ENCODE measurements at regions not wholly inside any gene's neighbourhood (a gene's known extent, or its start where the extent isn't known, plus 50 kb on each side); places are given as distances from the start of the nearest gene placed in this dataset.
"Not testable (repeated sequence)": the region's sequence is repeated elsewhere in the genome, so short reads cannot be mapped to it uniquely, and the experiment has no call there.

DNA sequence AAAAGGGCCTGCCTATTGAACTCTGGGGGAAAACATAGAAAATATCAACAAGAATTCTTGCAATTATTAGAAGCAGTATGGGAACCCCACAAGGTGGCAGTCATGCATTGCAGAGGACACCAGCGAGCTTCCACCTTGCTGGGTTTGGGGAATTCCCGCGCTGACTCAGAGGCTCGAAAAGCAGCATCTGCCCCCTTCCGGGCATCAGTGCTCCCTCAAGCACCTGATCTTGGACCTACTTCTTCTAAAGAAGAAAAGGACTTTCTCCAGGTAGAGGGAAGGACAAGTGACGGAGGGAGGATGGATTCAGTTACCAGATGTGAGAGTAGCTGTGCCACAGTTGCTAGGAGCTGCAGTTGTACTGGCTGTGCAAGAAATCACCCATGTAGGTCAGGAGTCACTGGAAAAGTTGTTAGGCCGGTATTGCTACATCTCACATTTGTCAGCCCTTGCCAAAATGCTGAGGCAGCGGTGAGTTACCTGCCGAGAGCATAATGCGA is 415.7 kb downstream of the DIRAS2 start:
- H3K27ac ChIP-seq (ENCODE audit: low read depth, low read length); H3K4me3 ChIP-seq (ENCODE audit: low read length in 3 of 3); H3K9ac ChIP-seq (ENCODE audit: low read depth in 1 of 3, low read length in 3 of 3); H3K9me3 ChIP-seq (ENCODE audit: control insufficient read depth in 3 of 3, low read length in 3 of 3); H3K4me1 ChIP-seq (ENCODE audit: control insufficient read depth in 3 of 3, insufficient read depth in 3 of 3, low read length in 3 of 3); H3K27me3 ChIP-seq (ENCODE audit: control insufficient read depth in 3 of 3, insufficient read depth in 3 of 3, low read length in 3 of 3); H3K36me3 ChIP-seq (ENCODE audit: control insufficient read depth in 3 of 3, insufficient read depth in 3 of 3, low read length in 3 of 3): not testable (repeated sequence)

DNA sequence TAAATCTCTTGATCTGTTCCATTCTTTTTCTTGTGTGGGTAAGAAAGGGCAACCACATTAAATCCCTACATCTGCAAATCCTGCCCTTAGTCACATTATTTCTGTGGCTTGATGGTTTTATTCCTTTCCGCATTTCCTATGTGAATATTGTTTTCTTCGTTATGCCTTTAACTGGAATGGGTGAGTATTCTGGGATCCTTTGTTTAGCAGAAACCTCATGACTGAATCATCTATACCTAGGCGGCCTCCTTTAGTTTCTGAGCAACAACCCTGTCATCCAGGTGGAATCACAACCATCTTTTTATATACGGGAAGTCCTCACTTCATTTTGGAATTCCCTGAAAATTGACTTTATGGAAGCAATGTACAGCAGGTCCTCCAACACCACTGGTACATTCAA is 409.5 kb downstream of the DIRAS2 start:
- not testable (repeated sequence) for H3K9me3 ChIP-seq (ENCODE audit: control insufficient read depth in 3 of 3, low read length in 3 of 3); H3K4me3 ChIP-seq (ENCODE audit: low read length in 3 of 3); H3K36me3 ChIP-seq (ENCODE audit: control insufficient read depth in 3 of 3, insufficient read depth in 3 of 3, low read length in 3 of 3)

DNA sequence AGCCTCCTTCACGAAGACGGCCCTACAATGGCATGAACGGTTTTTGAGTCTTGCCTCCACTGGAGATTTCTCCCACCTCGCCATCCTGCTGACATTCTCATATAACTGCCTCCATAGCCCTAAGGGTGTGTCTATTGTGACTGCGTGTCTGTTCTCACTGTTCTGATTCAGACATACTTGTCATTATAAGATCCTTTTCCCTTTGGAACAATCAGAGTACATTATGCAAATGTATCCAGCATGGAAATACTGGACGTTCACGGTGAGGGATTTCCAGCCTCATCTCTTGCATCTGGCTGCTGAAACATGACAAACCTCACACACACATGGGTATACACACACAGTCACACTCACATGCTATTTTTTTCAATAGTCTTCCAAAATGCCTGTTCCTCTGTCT is 402.1 kb downstream of the DIRAS2 start:
- Histone ChIP-seq H3K9me3 (ENCODE audit: control insufficient read depth in 3 of 3, low read length in 3 of 3) (no peaks in the 10 kb centered on the region), H3K27ac (ENCODE audit: low read depth, low read length) (no peak overlapping the region), H3K4me3 (ENCODE audit: low read length in 3 of 3) (no peak overlapping the region), H3K27me3 (ENCODE audit: control insufficient read depth in 3 of 3, insufficient read depth in 3 of 3, low read length in 3 of 3) (no peaks in the 10 kb centered on the region), H3K4me1 (ENCODE audit: control insufficient read depth in 3 of 3, insufficient read depth in 3 of 3, low read length in 3 of 3) (no peaks in the 10 kb centered on the region), H3K36me3 (ENCODE audit: control insufficient read depth in 3 of 3, insufficient read depth in 3 of 3, low read length in 3 of 3) (no peaks in the 10 kb centered on the region), H3K9ac (ENCODE audit: low read depth in 1 of 3, low read length in 3 of 3) (no peak overlapping the region)

More for the DNA sequence above, 409.5 kb downstream of the DIRAS2 start:
- not testable (repeated sequence) for H3K4me1 ChIP-seq (ENCODE audit: control insufficient read depth in 3 of 3, insufficient read depth in 3 of 3, low read length in 3 of 3); H3K27me3 ChIP-seq (ENCODE audit: control insufficient read depth in 3 of 3, insufficient read depth in 3 of 3, low read length in 3 of 3); H3K9ac ChIP-seq (ENCODE audit: low read depth in 1 of 3, low read length in 3 of 3); H3K27ac ChIP-seq (ENCODE audit: low read depth, low read length)

DNA sequence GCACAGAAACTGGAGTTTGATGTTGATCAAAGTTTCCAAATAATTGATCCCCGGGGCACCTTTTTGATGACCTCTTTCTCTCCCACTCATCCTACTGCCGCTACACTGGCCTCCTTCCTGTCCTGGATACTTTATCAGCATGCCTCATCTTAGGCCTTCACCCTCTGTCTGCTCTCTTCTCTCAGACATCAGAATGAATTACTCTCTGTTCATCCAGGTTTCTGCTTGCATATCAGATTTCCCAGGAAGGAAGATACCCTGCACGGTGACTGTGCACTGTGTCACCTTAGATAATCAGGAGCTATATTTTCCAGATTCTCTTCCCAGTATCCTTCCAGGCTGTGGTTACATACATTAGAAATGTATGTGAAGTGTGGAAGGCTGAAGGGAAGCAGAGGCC is 397.0 kb downstream of the DIRAS2 start:
- H3K9me3 ChIP-seq (ENCODE audit: control insufficient read depth in 3 of 3, low read length in 3 of 3), result no peaks in the 10 kb centered on the region
- H3K4me1 ChIP-seq (ENCODE audit: control insufficient read depth in 3 of 3, insufficient read depth in 3 of 3, low read length in 3 of 3), result no peaks in the 10 kb centered on the region
- H3K36me3 ChIP-seq (ENCODE audit: control insufficient read depth in 3 of 3, insufficient read depth in 3 of 3, low read length in 3 of 3), result no peaks in the 10 kb centered on the region
- no peak overlapping the region for H3K27ac ChIP-seq (ENCODE audit: low read depth, low read length)
- H3K9ac ChIP-seq (ENCODE audit: low read depth in 1 of 3, low read length in 3 of 3), result no peak overlapping the region
- H3K4me3 ChIP-seq (ENCODE audit: low read length in 3 of 3), result no peak overlapping the region
- H3K27me3 ChIP-seq (ENCODE audit: control insufficient read depth in 3 of 3, insufficient read depth in 3 of 3, low read length in 3 of 3), result no peaks in the 10 kb centered on the region

DNA sequence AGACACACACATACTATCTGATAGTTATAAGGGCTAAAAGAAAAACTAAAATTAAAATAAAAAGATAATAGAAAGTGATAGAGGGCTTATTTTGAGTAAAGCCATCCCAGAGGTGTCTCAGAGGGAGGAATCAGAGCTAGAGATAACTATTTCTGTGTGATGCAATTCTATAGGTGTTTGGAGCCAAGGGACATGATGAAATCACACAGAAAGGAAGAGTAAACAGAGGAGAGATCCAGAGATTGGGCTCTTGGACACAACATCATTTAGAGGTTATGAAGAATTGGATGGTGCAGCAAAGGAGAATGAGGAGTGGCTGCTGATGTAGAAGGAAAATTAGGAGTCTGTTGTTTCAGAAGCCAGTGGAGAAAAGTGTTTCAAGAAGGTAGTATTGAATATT is 393.5 kb downstream of the DIRAS2 start:
- Histone ChIP-seq H3K27ac (ENCODE audit: low read depth, low read length) (no peak overlapping the region), H3K9ac (ENCODE audit: low read depth in 1 of 3, low read length in 3 of 3) (no peak overlapping the region), H3K4me1 (ENCODE audit: control insufficient read depth in 3 of 3, insufficient read depth in 3 of 3, low read length in 3 of 3) (no peaks in the 10 kb centered on the region), H3K4me3 (ENCODE audit: low read length in 3 of 3) (no peak overlapping the region), H3K27me3 (ENCODE audit: control insufficient read depth in 3 of 3, insufficient read depth in 3 of 3, low read length in 3 of 3) (no peaks in the 10 kb centered on the region), H3K9me3 (ENCODE audit: control insufficient read depth in 3 of 3, low read length in 3 of 3) (peaks cover 0 to 3% (median 0%) of the 10 kb centered on the region in 3 donors), H3K36me3 (ENCODE audit: control insufficient read depth in 3 of 3, insufficient read depth in 3 of 3, low read length in 3 of 3) (no peaks in the 10 kb centered on the region)

DNA sequence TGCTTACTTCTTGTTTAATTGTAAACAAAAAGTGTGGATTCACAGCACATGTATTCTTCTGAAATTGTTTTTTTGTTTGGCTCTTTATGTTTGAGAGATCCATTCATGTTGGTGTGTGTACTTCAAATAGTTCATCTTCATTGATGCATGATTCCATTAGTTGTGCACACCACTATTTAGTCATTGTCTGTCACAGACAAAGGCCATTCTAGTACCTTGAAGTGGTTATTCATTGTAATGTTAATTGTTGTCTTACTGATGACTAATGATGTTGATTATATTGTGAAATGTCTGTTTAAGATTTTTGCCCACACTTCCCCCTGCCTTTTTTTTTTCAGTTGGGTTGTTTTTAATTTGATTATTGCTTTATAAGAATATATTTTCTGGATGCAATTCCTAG is 391.3 kb downstream of the DIRAS2 start:
- no peaks in the 10 kb centered on the region for H3K36me3 ChIP-seq (ENCODE audit: control insufficient read depth in 3 of 3, insufficient read depth in 3 of 3, low read length in 3 of 3)
- H3K4me1 ChIP-seq (ENCODE audit: control insufficient read depth in 3 of 3, insufficient read depth in 3 of 3, low read length in 3 of 3), result no peaks in the 10 kb centered on the region
- no peak overlapping the region for H3K4me3 ChIP-seq (ENCODE audit: low read length in 3 of 3)
- H3K9ac ChIP-seq (ENCODE audit: low read depth in 1 of 3, low read length in 3 of 3), result no peak overlapping the region
- H3K9me3 ChIP-seq (ENCODE audit: control insufficient read depth in 3 of 3, low read length in 3 of 3), result peaks cover 0 to 3% (median 0%) of the 10 kb centered on the region in 3 donors
- no peak overlapping the region for H3K27ac ChIP-seq (ENCODE audit: low read depth, low read length)
- no peaks in the 10 kb centered on the region for H3K27me3 ChIP-seq (ENCODE audit: control insufficient read depth in 3 of 3, insufficient read depth in 3 of 3, low read length in 3 of 3)

DNA sequence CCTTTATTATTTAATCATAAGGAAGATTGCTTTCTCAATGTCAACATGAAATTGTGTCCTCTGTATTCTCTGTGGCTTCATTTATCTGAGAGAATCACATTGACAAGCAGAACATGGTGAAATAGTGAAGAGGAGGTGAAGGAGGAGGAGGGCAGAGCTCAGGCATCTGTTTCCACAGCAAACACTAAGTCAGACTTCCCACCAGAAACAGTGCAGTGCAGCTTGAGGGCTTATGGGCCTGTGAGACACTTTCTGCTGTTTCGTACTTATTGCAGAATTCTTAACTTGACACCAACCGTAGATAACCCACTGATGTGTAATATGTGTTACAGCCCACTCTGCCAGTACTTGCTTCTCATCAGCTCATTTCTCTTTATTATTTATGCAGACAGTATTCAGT is 386.3 kb downstream of the DIRAS2 start:
- Histone ChIP-seq H3K9ac (ENCODE audit: low read depth in 1 of 3, low read length in 3 of 3) (no peak overlapping the region), H3K27ac (ENCODE audit: low read depth, low read length) (no peak overlapping the region), H3K9me3 (ENCODE audit: control insufficient read depth in 3 of 3, low read length in 3 of 3) (peaks cover 0 to 6% (median 4%) of the 10 kb centered on the region in 3 donors), H3K4me1 (ENCODE audit: control insufficient read depth in 3 of 3, insufficient read depth in 3 of 3, low read length in 3 of 3) (no peaks in the 10 kb centered on the region), H3K4me3 (ENCODE audit: low read length in 3 of 3) (no peak overlapping the region), H3K27me3 (ENCODE audit: control insufficient read depth in 3 of 3, insufficient read depth in 3 of 3, low read length in 3 of 3) (no peaks in the 10 kb centered on the region), H3K36me3 (ENCODE audit: control insufficient read depth in 3 of 3, insufficient read depth in 3 of 3, low read length in 3 of 3) (no peaks in the 10 kb centered on the region)

DNA sequence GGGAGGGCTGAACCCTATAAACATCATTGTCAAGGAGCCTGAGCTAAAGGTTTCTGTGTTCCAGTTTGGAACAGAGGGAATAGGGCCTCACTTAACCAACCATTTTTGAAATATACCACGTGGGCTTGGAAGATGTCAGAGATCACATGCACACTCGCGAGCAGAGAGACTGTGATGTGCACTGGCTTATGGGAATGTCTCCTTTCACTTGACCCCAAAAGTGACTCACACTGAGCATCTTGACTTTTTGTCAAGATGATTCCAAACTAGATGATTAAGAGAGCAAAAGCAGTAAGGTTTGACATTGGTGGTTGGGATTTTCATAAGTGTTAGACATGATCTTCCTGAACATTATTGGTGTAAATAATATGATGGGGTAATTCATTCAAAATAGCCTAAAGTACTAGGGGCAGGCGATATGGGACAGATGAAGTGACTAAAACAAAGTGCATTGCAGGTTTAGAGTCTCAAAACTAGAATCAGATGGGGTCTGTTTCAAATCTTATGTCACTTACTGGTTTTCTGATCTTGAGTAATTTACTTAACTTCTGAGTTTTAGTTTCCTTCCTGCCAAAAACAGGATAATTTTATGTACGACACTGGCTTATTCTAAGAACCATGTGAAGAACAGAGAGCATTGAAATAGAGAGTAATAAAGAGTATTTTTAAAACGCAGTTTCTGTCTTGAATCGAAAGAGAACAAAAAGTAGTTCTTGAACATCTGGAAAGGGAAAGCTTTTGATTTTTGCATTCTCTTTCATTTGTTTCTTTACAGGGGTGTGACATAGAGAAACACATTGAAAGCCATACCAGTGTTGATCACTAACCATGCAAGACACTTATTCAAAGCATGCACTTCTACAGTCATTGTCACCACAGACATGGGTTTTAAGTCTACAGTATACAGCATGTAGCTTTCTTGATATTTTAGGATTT is 383.0 kb downstream of the DIRAS2 start:
- Histone ChIP-seq H3K36me3 (ENCODE audit: control insufficient read depth in 3 of 3, insufficient read depth in 3 of 3, low read length in 3 of 3) (no peaks in the 10 kb centered on the region), H3K27ac (ENCODE audit: low read depth, low read length) (no peak overlapping the region), H3K4me1 (ENCODE audit: control insufficient read depth in 3 of 3, insufficient read depth in 3 of 3, low read length in 3 of 3) (no peaks in the 10 kb centered on the region), H3K9ac (ENCODE audit: low read depth in 1 of 3, low read length in 3 of 3) (no peak overlapping the region), H3K27me3 (ENCODE audit: control insufficient read depth in 3 of 3, insufficient read depth in 3 of 3, low read length in 3 of 3) (no peaks in the 10 kb centered on the region), H3K4me3 (ENCODE audit: low read length in 3 of 3) (no peak overlapping the region), H3K9me3 (ENCODE audit: control insufficient read depth in 3 of 3, low read length in 3 of 3) (peaks cover 0 to 6% (median 6%) of the 10 kb centered on the region in 3 donors)

DNA sequence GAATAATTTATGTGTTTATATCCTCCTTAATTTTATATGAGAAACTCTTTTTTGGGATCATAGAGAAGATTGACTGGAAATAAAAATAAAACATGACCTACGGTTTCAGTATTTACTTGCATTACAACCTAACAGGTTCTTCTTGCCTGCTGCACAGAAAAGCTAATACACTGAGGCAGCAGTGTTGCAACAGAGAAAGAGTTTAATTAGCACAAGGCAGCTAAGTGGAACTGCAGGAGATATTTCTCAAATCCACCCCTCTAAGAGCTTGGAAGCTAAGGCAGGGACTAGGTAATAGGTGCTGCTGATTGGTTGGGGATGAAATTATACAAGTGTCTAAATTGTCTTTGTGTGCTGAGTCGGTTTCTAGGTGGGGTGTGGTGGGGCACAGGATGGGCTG is 380.9 kb downstream of the DIRAS2 start:
- Histone ChIP-seq H3K4me1 (ENCODE audit: control insufficient read depth in 3 of 3, insufficient read depth in 3 of 3, low read length in 3 of 3) (no peaks in the 10 kb centered on the region), H3K27ac (ENCODE audit: low read depth, low read length) (no peak overlapping the region)

DNA sequence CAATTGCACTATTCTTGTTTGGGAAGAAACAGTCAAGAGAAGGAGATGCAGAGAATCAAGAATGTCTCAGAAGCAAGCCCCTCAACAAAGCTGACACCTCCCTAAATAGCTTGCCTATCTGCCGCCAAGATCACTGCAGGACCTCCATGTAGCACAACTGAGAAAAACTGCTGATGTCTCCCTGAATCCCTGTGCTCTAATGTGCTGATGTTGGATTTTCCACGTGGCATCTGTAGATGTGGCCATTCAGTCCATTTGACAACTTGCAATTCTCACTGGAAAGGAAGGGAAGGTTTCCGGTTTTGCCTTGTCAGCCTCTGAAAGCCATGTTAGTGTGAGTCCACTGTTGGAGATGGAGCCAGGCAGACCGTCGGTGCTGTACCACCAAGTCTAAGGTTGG is 374.0 kb downstream of the DIRAS2 start:
- no peak overlapping the region for H3K27ac ChIP-seq (ENCODE audit: low read depth, low read length)
- no peaks in the 10 kb centered on the region for H3K9me3 ChIP-seq (ENCODE audit: control insufficient read depth in 3 of 3, low read length in 3 of 3)
- H3K4me3 ChIP-seq (ENCODE audit: low read length in 3 of 3), result no peak overlapping the region
- H3K9ac ChIP-seq (ENCODE audit: low read depth in 1 of 3, low read length in 3 of 3), result no peak overlapping the region
- H3K27me3 ChIP-seq (ENCODE audit: control insufficient read depth in 3 of 3, insufficient read depth in 3 of 3, low read length in 3 of 3), result no peaks in the 10 kb centered on the region
- no peaks in the 10 kb centered on the region for H3K36me3 ChIP-seq (ENCODE audit: control insufficient read depth in 3 of 3, insufficient read depth in 3 of 3, low read length in 3 of 3)
- no peaks in the 10 kb centered on the region for H3K4me1 ChIP-seq (ENCODE audit: control insufficient read depth in 3 of 3, insufficient read depth in 3 of 3, low read length in 3 of 3)

More for the DNA sequence above, 380.9 kb downstream of the DIRAS2 start:
- Histone ChIP-seq H3K4me3 (ENCODE audit: low read length in 3 of 3) (no peak overlapping the region), H3K9ac (ENCODE audit: low read depth in 1 of 3, low read length in 3 of 3) (no peak overlapping the region), H3K9me3 (ENCODE audit: control insufficient read depth in 3 of 3, low read length in 3 of 3) (peaks cover 0 to 6% (median 6%) of the 10 kb centered on the region in 3 donors), H3K27me3 (ENCODE audit: control insufficient read depth in 3 of 3, insufficient read depth in 3 of 3, low read length in 3 of 3) (no peaks in the 10 kb centered on the region), H3K36me3 (ENCODE audit: control insufficient read depth in 3 of 3, insufficient read depth in 3 of 3, low read length in 3 of 3) (no peaks in the 10 kb centered on the region)

All from skeletal muscle tissue (tissue), 3 donors.